GM13976 (cell line): ENCODE measurements at regions not wholly inside any gene's neighbourhood (a gene's known extent, or its start where the extent isn't known, plus 50 kb on each side); places are given as distances from the start of the nearest gene placed in this dataset.

Experiments
- DNase-seq: peaks from one replicate; pipeline ENCODE4 v3.0.0; 2012; ENCODE audit warnings: low spot score
- in situ Hi-C: fragments of 300-500 bp; cut with MboI; formaldehyde crosslinking; loops from one replicate; pipeline ENCODE4 v1.12.0; 2022; ENCODE audit warnings: low sequenced_read_pairs, mixed read lengths, inconsistent platforms; ENCODE audit not compliant: unreplicated experiment
- TF ChIP-seq, protein P1 (sequence below): IDR thresholded peaks from 2 replicates; pipeline ENCODE4 v1.5.1; 2012; ENCODE audit warnings: borderline replicate concordance, mild to moderate bottlenecking; ENCODE audit not compliant: insufficient read depth; ENCODE audit errors: extremely low read depth, missing control alignments, control extremely low read depth

DNA sequence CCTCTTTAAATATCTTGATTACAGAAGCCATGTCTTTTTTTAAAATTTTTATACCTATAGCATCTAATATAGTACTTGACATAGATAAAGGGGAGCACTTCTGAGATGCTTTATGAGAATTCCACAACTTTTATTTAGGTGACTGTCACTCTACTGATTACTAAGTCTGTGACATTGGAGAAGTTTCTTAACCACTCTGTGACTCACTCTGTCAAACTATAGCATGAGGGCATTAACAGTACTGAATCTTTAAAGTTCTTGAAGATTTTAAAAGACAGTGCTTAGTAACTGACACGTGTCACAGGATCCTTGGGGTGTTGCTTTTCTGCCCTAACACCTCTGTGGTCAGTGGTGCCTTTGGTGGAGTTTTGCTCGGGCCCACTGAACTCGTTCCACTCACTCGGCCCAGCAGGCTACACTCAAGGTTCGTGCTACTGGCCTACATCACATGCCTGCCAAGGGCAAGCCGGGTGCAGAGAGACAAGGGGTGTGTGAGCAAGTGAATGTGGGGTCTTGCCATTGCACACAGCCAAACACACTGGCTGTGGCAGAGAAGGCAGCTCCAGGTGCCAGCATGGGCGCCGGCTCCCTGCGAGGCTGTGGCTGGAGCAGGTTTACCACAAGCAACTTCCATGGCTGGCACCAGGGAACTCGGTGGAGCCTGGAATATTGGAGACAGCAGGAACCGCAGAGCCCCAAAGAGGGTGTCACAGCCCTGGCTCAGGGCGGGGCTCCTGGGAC, 734.0 kb upstream of the CDH7 start:
- no peak for DNase-seq
- TF ChIP-seq, protein P1, sequence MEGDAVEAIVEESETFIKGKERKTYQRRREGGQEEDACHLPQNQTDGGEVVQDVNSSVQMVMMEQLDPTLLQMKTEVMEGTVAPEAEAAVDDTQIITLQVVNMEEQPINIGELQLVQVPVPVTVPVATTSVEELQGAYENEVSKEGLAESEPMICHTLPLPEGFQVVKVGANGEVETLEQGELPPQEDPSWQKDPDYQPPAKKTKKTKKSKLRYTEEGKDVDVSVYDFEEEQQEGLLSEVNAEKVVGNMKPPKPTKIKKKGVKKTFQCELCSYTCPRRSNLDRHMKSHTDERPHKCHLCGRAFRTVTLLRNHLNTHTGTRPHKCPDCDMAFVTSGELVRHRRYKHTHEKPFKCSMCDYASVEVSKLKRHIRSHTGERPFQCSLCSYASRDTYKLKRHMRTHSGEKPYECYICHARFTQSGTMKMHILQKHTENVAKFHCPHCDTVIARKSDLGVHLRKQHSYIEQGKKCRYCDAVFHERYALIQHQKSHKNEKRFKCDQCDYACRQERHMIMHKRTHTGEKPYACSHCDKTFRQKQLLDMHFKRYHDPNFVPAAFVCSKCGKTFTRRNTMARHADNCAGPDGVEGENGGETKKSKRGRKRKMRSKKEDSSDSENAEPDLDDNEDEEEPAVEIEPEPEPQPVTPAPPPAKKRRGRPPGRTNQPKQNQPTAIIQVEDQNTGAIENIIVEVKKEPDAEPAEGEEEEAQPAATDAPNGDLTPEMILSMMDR: no peak
- in situ Hi-C loops: no loop called here

DNA sequence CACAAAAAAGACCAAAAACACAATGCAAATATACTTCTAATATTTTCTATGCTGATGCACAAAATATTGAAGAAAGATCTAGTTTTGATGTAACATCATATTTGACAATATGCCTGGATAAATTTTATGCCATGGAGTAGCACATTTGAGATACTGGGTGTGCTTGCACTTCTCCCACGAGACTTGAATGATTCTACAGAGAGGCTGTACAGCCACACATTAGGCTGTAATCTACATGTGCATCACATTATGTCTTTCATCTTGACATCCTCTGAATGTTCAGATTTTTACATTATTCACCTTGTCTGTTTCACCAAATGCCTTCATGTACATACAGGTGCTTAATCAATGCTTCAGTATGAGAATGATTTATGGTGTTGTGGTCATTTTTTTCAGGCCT, 756.4 kb upstream of the CDH7 start:
- TF ChIP-seq, protein P1: no peak
- DNase-seq: no peak
- in situ Hi-C loops: no loop called here

DNA sequence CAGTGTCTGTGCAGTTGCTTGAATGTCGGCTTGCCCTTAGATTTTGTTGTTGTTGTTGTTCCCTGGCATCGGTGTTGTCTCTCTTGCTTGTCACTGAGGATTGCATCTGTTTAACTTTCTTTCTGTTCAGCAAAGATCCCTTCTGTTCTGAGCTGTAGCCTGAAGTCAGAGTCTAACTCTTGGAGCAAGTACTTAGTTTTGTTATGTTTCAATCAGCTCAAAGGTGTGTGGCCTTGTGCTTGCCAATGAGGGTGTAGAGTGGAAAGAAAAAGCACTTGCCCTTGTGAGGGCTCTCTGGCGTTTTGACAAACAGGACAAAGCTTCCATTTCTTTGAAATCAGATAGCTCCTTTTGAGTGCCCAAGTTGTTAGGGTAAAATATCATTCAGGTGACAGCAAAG, 757.1 kb upstream of the CDH7 start:
- in situ Hi-C loops: no loop called here
- TF ChIP-seq, protein P1: no peak
- DNase-seq: no peak

DNA sequence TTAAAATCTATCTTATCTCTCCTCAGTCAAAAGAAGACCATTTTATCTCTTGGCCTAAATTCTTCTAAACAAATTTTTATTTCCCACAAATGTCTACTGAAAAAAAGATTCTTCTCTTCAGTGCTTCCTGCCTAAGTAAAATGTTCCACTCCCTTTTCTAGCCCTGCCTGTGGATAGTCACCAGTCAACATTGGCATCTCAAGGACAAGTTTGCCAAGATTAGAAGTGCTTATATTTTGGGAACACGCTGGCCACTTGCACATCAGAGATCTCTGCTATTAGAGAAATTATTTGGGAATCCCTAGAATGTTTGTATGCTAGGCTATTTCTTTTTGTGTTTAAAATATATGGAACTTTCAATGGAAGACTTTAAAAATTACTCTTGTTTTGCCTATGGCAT, 758.2 kb upstream of the CDH7 start:
- in situ Hi-C loops: no loop called here
- no peak for DNase-seq
- TF ChIP-seq, protein P1: no peak

DNA sequence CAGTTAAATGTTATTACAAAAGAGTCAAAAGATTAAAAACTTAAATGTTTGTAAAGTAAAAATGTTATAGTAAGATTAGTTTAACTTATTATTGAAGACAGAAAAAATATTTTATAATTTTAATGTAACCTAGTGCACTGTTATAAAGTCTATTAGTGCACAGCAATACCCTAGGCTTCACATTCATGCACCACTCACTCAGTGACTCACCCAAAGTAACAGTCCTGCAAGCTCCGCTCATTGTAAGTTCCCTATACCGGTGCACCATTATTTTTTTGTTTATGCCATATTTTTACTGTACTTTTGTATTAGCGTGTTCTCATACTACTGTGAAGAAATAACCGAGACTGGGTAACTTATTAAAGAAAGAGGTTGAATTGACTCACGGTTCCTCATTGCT, 759.7 kb upstream of the CDH7 start:
- DNase-seq: no peak
- TF ChIP-seq, protein P1: no peak
- in situ Hi-C loops: no loop called here

DNA sequence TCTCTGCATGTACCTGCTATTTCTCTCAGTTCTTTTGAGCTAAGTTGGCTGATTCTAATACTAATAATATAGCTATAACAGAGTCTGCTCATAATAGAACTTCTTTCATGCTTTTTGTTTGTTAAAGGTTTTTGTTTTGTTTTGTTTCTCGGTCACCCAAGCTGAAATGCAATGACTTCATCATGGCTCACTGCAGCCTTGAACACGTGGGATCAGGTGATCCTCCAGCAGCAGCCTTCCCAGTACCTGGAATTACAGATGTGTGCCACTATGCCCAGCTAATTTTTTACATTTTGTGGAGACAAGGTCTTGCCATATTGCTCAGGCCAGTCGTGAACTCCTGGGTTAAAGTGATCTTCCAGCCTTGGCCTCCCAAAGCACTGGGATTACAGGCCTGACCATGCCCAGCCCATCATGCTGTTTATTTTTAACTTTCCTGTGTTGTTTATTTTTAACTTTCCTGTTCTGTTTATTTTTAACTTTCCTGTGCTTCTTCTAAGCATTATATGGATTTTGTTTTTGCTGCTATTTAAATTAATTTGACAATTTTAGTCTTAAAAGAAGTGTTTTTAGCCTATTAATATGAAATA, 763.8 kb upstream of the CDH7 start:
- no peak for DNase-seq
- in situ Hi-C loops: no loop called here
- TF ChIP-seq, protein P1: no peak
